ENCODE measurements at regions not wholly inside any gene's neighbourhood (a gene's known extent, or its start where the extent isn't known, plus 50 kb on each side); places are given as distances from the start of the nearest gene placed in this dataset.

GRCh38 chr4:181162266-181162665 lies 1080.9 kb upstream of the TENM3 start:
- peaks cover 5% of the 10 kb centered on the region for H3K4me1 Mint-ChIP-seq (ENCODE audit: unreplicated experiment)
- DNase-seq (ENCODE audit: extremely low spot score, unreplicated experiment): no peak
- TF ChIP-seq CTCF (IDR thresholded peaks at IDR 0.05): no peak
- no peak overlapping the region for H3K4me3 Mint-ChIP-seq (ENCODE audit: unreplicated experiment)
- H3K27me3 Mint-ChIP-seq (ENCODE audit: unreplicated experiment): peaks cover 16% of the 10 kb centered on the region
- no peaks in the 10 kb centered on the region for H3K36me3 Mint-ChIP-seq (ENCODE audit: unreplicated experiment)
- no peak overlapping the region for H3K27ac Mint-ChIP-seq (ENCODE audit: unreplicated experiment)
- H3K9me3 Mint-ChIP-seq (ENCODE audit: unreplicated experiment): no peaks in the 10 kb centered on the region

- no peak for TF ChIP-seq CTCF (IDR thresholded peaks at IDR 0.05)
- Mint-ChIP-seq H3K4me3 (ENCODE audit: unreplicated experiment) (no peak overlapping the region), H3K27me3 (ENCODE audit: unreplicated experiment) (peaks cover 16% of the 10 kb centered on the region), H3K36me3 (ENCODE audit: unreplicated experiment) (no peaks in the 10 kb centered on the region), H3K27ac (ENCODE audit: unreplicated experiment) (no peak overlapping the region), H3K4me1 (ENCODE audit: unreplicated experiment) (peaks cover 5% of the 10 kb centered on the region), H3K9me3 (ENCODE audit: unreplicated experiment) (no peaks in the 10 kb centered on the region)
- no peak for DNase-seq (ENCODE audit: extremely low spot score, unreplicated experiment)
Observed at GRCh38 chr4:181162676-181163075, 1080.5 kb upstream of the TENM3 start.

GRCh38 chr4:181166742-181167399 lies 1076.3 kb upstream of the TENM3 start:
- H3K27me3 Mint-ChIP-seq (ENCODE audit: unreplicated experiment): peaks cover 8% of the 10 kb centered on the region
- H3K4me3 Mint-ChIP-seq (ENCODE audit: unreplicated experiment): no peak overlapping the region
- H3K9me3 Mint-ChIP-seq (ENCODE audit: unreplicated experiment): no peaks in the 10 kb centered on the region
- no peak for TF ChIP-seq CTCF (IDR thresholded peaks at IDR 0.05)
- H3K4me1 Mint-ChIP-seq (ENCODE audit: unreplicated experiment): no peaks in the 10 kb centered on the region
- H3K36me3 Mint-ChIP-seq (ENCODE audit: unreplicated experiment): no peaks in the 10 kb centered on the region
- no peak for DNase-seq (ENCODE audit: extremely low spot score, unreplicated experiment)
- H3K27ac Mint-ChIP-seq (ENCODE audit: unreplicated experiment): no peak overlapping the region

DNA sequence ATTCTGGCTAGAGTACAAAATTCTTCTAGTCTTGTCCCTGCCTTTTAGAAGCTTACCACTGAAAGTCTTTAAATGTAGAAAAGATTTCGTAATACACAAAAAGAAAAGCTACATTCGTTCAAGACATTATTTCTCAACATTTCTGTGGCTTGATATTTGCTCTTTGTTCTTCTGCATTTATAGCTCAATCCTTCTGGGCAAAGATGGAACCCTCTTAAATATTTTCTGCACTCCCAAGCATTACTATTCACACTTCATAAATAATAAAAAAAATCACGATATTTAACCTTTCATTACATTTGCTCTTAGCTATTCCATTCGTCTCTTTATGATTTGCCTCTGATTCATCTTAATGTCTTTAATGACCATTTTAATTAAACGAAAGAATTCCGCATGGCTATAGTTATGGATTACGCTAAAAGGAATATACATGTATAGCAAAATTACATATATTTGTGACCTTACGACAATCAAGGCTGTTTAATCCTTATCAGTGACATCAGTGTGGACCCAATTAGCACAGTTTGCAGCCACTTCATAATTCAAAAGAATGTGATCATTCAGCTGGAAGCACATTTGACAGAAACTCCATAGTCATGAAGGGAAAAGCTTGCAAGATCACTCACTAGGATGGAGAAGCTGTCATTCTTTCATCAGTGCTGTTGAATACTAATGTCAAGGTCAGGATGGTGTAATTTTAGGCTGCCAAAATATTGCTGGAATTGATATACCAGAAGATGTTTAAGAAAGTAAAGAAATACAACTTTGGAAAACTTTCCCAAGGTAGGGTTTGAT lies 1075.0 kb upstream of the TENM3 start:
- DNase-seq (ENCODE audit: extremely low spot score, unreplicated experiment): no peak
- no peaks in the 10 kb centered on the region for H3K9me3 Mint-ChIP-seq (ENCODE audit: unreplicated experiment)
- no peak overlapping the region for H3K4me3 Mint-ChIP-seq (ENCODE audit: unreplicated experiment)
- H3K27me3 Mint-ChIP-seq (ENCODE audit: unreplicated experiment): peaks cover 8% of the 10 kb centered on the region
- H3K4me1 Mint-ChIP-seq (ENCODE audit: unreplicated experiment): no peaks in the 10 kb centered on the region
- no peaks in the 10 kb centered on the region for H3K36me3 Mint-ChIP-seq (ENCODE audit: unreplicated experiment)
- no peak overlapping the region for H3K27ac Mint-ChIP-seq (ENCODE audit: unreplicated experiment)
- TF ChIP-seq CTCF (IDR thresholded peaks at IDR 0.05): no peak

DNA sequence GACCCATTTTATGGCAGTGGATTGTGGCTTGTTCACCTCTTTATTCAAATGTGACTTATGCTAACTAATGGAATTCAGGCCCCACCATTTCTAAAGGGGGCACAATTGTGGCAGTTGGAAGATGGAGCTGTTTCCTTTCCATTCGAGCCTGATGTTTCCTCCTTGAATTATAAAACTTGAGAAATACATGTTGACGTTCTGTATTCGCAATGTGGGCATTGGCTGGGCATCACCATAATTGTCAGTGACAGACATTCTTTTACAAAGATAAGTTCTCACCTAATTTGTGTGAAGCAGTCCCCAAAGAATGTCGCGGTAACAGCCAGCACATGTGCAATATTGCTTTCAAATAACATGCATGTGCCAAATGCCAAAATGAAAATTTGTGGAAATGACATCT lies 1070.2 kb upstream of the TENM3 start:
- no peak overlapping the region for H3K27ac Mint-ChIP-seq (ENCODE audit: unreplicated experiment)
- no peaks in the 10 kb centered on the region for H3K9me3 Mint-ChIP-seq (ENCODE audit: unreplicated experiment)

More for the DNA sequence above, 1070.2 kb upstream of the TENM3 start:
- DNase-seq (ENCODE audit: extremely low spot score, unreplicated experiment): no peak
- Mint-ChIP-seq H3K4me1 (ENCODE audit: unreplicated experiment) (peaks cover 1% of the 10 kb centered on the region), H3K36me3 (ENCODE audit: unreplicated experiment) (no peaks in the 10 kb centered on the region), H3K27me3 (ENCODE audit: unreplicated experiment) (no peaks in the 10 kb centered on the region), H3K4me3 (ENCODE audit: unreplicated experiment) (no peak overlapping the region)
- TF ChIP-seq CTCF (IDR thresholded peaks at IDR 0.05): no peak

All from osteocyte (in vitro differentiated cells).